ENCODE measurements at regions not wholly inside any gene's neighbourhood (a gene's known extent, or its start where the extent isn't known, plus 50 kb on each side); places are given as distances from the start of the nearest gene placed in this dataset.

GRCh38 chr22:48576333-48577013 is 1251.2 kb downstream of the BRD1 start:
- H3K27ac ChIP-seq (ENCODE audit: low read length): no peak overlapping the region
- no peaks in the 10 kb centered on the region for H3K36me3 ChIP-seq (ENCODE audit: insufficient read depth, low read depth, low read length)
- peaks cover 2% of the 10 kb centered on the region; the same call in 1 of the 2 replicates for H3K9me3 ChIP-seq (ENCODE audit: insufficient read depth, low read depth, low read length)
- peak overlapping the region; percentile 49; the same call in 1 of the 2 replicates for H3K4me3 ChIP-seq (ENCODE audit: low read length)
- no peak overlapping the region for H3K9ac ChIP-seq (ENCODE audit: low read depth, low read length)
- H3K27me3 ChIP-seq (ENCODE audit: insufficient read depth, low read length): peaks cover 19% of the 10 kb centered on the region
- no peaks in the 10 kb centered on the region for H3K4me1 ChIP-seq (ENCODE audit: insufficient read depth, low read length)

- peaks cover 19% of the 10 kb centered on the region for H3K27me3 ChIP-seq (ENCODE audit: insufficient read depth, low read length)
- no peak overlapping the region for H3K9ac ChIP-seq (ENCODE audit: low read depth, low read length)
- H3K4me3 ChIP-seq (ENCODE audit: low read length): no peak overlapping the region
- H3K9me3 ChIP-seq (ENCODE audit: insufficient read depth, low read depth, low read length): peaks cover 7% of the 10 kb centered on the region
- no peaks in the 10 kb centered on the region for H3K36me3 ChIP-seq (ENCODE audit: insufficient read depth, low read depth, low read length)
- H3K27ac ChIP-seq (ENCODE audit: low read length): no peak overlapping the region
- H3K4me1 ChIP-seq (ENCODE audit: insufficient read depth, low read length): no peaks in the 10 kb centered on the region
Measured at GRCh38 chr22:48575618-48576332, 1251.9 kb downstream of the BRD1 start.

DNA sequence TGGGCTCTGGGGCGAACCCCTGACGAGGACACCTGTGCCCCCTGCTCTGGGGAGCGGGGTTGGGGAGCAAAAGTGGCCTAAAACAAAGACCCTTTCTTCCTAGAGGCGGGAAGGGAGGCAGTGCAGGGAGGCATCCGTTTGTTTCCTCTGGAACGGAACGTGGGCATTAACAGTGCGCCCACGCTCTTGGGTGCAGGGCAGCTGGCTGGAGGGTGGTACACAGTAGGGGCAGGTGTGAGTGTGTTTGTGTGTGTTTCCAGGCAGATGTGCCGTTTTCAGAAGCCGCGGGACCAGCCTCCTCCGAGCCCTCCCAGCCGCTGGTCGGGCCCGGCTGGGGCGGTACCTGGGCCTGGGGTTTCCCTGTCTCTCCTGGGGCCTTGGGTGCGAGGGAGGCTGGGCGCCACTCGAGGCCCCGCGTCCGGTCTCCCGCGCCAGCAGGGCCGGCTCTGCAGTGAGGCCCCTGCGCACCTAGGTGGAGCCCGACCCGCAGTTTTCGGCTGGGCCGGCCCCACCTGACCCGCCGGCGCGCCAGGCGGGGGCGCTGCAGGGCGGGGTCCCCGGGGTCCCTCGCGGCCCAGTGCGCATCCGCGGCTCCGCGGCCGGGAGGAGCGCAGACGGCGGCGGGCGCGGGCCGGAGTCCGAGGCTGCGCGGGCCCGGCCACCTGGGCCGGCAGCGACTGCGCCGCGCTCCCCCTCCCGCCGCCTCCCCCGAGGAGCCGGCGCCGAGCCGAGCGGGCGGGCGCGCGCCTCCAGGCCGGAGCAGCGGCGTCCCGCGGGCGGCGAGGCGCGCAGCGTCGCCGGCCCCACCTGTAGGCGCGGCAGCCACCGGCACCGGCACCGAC is 1252.7 kb downstream of the BRD1 start:
- no peaks in the 10 kb centered on the region for H3K4me1 ChIP-seq (ENCODE audit: insufficient read depth, low read length)
- H3K9me3 ChIP-seq (ENCODE audit: insufficient read depth, low read depth, low read length): peaks cover 15% of the 10 kb centered on the region
- peak overlapping the region; percentile 23; the same call in 1 of the 2 replicates for H3K4me3 ChIP-seq (ENCODE audit: low read length)
- H3K27ac ChIP-seq (ENCODE audit: low read length): no peak overlapping the region
- no peaks in the 10 kb centered on the region for H3K36me3 ChIP-seq (ENCODE audit: insufficient read depth, low read depth, low read length)
- H3K27me3 ChIP-seq (ENCODE audit: insufficient read depth, low read length): peaks cover 19% of the 10 kb centered on the region
- no peak overlapping the region for H3K9ac ChIP-seq (ENCODE audit: low read depth, low read length)

DNA sequence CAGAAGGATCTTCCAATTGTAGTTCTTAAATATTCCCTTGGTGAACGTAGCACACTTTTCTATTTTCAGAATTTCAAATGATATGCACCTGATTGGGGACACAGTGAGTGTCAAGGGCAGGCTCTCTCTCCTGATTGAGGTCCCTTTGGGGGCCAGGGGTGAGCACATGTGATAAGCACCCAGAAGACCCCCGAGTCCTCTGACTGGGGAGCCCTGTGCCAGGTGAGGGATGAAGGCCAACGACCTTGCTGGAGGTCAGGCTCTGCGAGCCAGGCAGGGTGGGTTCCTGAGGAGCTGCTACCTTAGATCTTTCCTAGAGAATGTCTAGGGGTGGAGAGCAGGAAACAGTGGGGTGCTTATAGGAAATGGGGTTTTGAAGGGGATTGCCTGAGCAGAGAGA is 1253.9 kb downstream of the BRD1 start:
- no peak overlapping the region for H3K4me3 ChIP-seq (ENCODE audit: low read length)
- H3K9me3 ChIP-seq (ENCODE audit: insufficient read depth, low read depth, low read length): peaks cover 18% of the 10 kb centered on the region
- H3K36me3 ChIP-seq (ENCODE audit: insufficient read depth, low read depth, low read length): no peaks in the 10 kb centered on the region
- no peak overlapping the region for H3K27ac ChIP-seq (ENCODE audit: low read length)
- peaks cover 19% of the 10 kb centered on the region for H3K27me3 ChIP-seq (ENCODE audit: insufficient read depth, low read length)
- H3K9ac ChIP-seq (ENCODE audit: low read depth, low read length): no peak overlapping the region
- no peaks in the 10 kb centered on the region for H3K4me1 ChIP-seq (ENCODE audit: insufficient read depth, low read length)

DNA sequence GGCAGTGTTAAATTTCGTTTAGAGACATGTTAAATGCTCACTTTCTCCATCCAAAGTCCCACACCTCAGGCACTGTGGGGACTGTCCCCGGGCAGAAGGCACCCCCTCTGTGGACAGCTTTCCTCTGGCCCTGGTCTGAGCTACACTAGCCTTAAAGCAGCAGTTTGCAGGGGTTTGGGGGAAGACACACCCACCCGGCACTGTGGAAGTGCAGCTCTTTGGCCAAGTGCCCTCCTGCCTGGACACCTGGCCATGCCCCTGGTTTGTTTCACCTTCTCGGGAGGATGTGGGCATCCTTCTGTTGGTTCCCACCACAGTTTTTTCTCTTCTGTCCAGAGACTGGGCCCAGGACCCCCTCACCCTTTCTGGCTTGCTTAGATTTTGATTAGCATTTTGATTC is 1254.7 kb downstream of the BRD1 start:
- Histone ChIP-seq H3K9ac (ENCODE audit: low read depth, low read length) (no peak overlapping the region), H3K27me3 (ENCODE audit: insufficient read depth, low read length) (peaks cover 19% of the 10 kb centered on the region), H3K9me3 (ENCODE audit: insufficient read depth, low read depth, low read length) (peaks cover 18% of the 10 kb centered on the region), H3K4me3 (ENCODE audit: low read length) (no peak overlapping the region), H3K4me1 (ENCODE audit: insufficient read depth, low read length) (no peaks in the 10 kb centered on the region), H3K27ac (ENCODE audit: low read length) (no peak overlapping the region), H3K36me3 (ENCODE audit: insufficient read depth, low read depth, low read length) (no peaks in the 10 kb centered on the region)

DNA sequence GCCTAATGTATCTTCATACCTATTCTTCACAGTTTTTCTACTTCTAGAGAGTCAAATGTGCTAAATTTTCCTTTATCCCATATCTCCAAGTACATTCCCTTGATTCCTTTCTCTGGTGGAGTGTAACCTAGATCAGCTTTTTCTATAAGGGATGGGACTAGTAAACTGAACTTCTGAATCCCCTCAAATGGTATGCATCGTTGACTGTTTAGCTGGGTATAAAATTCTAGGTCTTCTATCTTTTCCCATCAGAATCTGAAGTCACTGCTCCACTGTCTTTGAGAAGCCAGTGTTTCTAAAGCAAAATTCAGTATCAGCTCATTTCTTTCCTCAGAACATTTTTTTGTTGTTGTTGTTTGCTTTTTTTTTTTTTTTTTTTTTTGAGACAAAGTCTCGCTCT is 1256.8 kb downstream of the BRD1 start:
- no peak overlapping the region for H3K27ac ChIP-seq (ENCODE audit: low read length)
- H3K36me3 ChIP-seq (ENCODE audit: insufficient read depth, low read depth, low read length): no peaks in the 10 kb centered on the region
- no peaks in the 10 kb centered on the region for H3K4me1 ChIP-seq (ENCODE audit: insufficient read depth, low read length)
- peaks cover 18% of the 10 kb centered on the region for H3K9me3 ChIP-seq (ENCODE audit: insufficient read depth, low read depth, low read length)
- H3K9ac ChIP-seq (ENCODE audit: low read depth, low read length): no peak overlapping the region
- H3K27me3 ChIP-seq (ENCODE audit: insufficient read depth, low read length): peaks cover 14% of the 10 kb centered on the region
- H3K4me3 ChIP-seq (ENCODE audit: low read length): no peak overlapping the region

GRCh38 chr22:48569476-48570233 is 1258.0 kb downstream of the BRD1 start:
- Histone ChIP-seq H3K4me3 (ENCODE audit: low read length) (no peak overlapping the region), H3K27me3 (ENCODE audit: insufficient read depth, low read length) (peaks cover 12% of the 10 kb centered on the region), H3K9me3 (ENCODE audit: insufficient read depth, low read depth, low read length) (peaks cover 18% of the 10 kb centered on the region), H3K4me1 (ENCODE audit: insufficient read depth, low read length) (no peaks in the 10 kb centered on the region), H3K36me3 (ENCODE audit: insufficient read depth, low read depth, low read length) (no peaks in the 10 kb centered on the region), H3K9ac (ENCODE audit: low read depth, low read length) (no peak overlapping the region), H3K27ac (ENCODE audit: low read length) (no peak overlapping the region)

DNA sequence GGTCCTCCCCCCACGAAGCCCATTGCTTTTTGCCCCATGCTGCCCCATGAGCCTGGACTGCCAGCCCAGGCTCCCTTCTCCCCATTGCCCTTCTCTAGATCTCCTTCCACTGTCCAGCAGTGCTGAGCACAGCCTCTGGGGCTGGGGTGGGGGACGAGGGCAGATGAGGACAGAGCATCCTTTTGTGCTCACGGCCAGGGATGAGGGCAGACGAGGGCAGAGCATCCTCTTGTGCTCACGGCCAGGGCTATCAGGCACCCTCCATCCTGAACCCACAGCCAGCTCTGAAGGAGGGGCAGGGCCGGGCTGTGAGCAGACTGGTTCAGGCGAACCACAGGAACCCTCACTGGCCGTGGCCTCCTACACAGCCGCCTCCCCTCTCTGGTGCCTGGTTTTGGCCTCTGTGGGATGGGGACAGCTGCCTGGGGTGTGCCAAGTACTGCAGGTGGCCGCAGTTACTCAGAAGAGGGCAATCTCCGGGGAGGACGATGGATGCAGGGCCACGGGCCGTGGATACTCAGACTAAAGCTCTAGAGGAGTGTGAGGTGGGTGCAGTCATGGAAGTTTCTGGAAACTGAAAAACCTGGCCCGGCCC is 1258.8 kb downstream of the BRD1 start:
- no peak overlapping the region for H3K9ac ChIP-seq (ENCODE audit: low read depth, low read length)
- H3K36me3 ChIP-seq (ENCODE audit: insufficient read depth, low read depth, low read length): no peaks in the 10 kb centered on the region
- H3K9me3 ChIP-seq (ENCODE audit: insufficient read depth, low read depth, low read length): peaks cover 18% of the 10 kb centered on the region
- H3K4me1 ChIP-seq (ENCODE audit: insufficient read depth, low read length): no peaks in the 10 kb centered on the region
- H3K4me3 ChIP-seq (ENCODE audit: low read length): no peak overlapping the region
- H3K27ac ChIP-seq (ENCODE audit: low read length): no peak overlapping the region
- peaks cover 4% of the 10 kb centered on the region; the same call in 1 of the 2 replicates for H3K27me3 ChIP-seq (ENCODE audit: insufficient read depth, low read length)

DNA sequence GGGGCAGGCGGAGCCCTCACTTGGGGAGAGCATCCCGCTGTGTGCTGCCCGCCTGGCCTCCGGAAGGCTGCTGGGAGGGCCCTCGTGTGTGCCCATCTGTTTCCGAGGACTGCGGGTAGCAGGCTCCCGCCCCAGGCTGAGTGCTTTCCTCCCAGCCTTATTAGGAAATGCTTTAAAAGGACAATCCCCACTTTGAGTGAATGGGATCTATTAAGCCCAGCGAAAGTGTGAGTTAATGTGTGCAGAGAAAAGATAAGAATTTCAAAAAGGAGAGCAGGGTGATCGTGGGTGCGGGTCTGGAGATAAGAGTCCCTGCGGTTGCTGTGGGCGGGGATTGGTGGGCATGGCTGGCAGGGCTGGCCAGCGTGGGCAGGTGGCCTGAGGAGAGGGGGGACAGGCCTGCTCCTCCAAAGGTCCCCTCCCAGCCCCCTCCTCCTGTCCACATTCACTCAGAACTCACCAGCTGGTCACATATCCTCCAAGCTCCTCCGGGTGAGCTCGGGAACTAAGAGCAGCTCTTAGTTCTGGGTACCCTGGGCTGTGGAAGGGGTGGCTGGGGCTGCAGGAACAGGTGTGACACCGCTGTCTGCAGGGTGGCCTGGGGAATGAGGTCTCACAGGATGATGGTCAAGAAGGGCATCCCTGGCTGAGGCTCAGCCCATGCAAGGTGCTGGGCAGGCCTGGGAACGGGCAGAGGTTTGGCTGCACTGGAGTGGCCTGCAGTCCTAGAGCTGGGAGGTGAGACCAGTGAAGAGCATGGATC is 1260.3 kb downstream of the BRD1 start:
- Histone ChIP-seq H3K4me1 (ENCODE audit: insufficient read depth, low read length) (no peaks in the 10 kb centered on the region), H3K36me3 (ENCODE audit: insufficient read depth, low read depth, low read length) (no peaks in the 10 kb centered on the region), H3K9me3 (ENCODE audit: insufficient read depth, low read depth, low read length) (peaks cover 18% of the 10 kb centered on the region), H3K4me3 (ENCODE audit: low read length) (no peak overlapping the region), H3K27me3 (ENCODE audit: insufficient read depth, low read length) (no peaks in the 10 kb centered on the region), H3K27ac (ENCODE audit: low read length) (no peak overlapping the region), H3K9ac (ENCODE audit: low read depth, low read length) (no peak overlapping the region)

GRCh38 chr22:48566741-48567140 is 1260.9 kb downstream of the BRD1 start:
- Histone ChIP-seq H3K9ac (ENCODE audit: low read depth, low read length) (no peak overlapping the region), H3K4me3 (ENCODE audit: low read length) (no peak overlapping the region), H3K4me1 (ENCODE audit: insufficient read depth, low read length) (no peaks in the 10 kb centered on the region), H3K9me3 (ENCODE audit: insufficient read depth, low read depth, low read length) (peaks cover 18% of the 10 kb centered on the region), H3K27ac (ENCODE audit: low read length) (no peak overlapping the region), H3K36me3 (ENCODE audit: insufficient read depth, low read depth, low read length) (no peaks in the 10 kb centered on the region), H3K27me3 (ENCODE audit: insufficient read depth, low read length) (no peaks in the 10 kb centered on the region)

All from iPS-20b (cell line).